ENCODE measurements at regions not wholly inside any gene's neighbourhood (a gene's known extent, or its start where the extent isn't known, plus 50 kb on each side); places are given as distances from the start of the nearest gene placed in this dataset.

DNA sequence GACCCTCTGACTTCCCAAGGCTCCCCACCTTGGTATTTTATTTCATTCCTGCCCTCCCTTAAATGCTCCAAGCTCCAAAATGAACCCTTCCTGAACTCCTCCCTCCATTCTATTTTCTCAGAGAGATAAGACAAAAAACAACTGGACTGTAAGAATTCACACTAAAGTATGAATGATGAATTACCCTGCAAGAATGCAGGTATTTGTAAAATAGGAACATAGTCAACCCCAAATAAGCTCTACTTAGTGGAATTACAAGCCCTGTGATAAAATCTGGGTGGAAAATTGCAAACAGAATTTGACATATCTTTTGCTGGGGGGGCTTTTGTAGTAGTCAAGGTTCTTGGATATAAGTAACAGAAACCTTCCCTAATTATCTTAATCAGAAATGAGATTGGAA is 67.8 kb upstream of the GJA8 start:
- TF ChIP-seq, protein P1, sequence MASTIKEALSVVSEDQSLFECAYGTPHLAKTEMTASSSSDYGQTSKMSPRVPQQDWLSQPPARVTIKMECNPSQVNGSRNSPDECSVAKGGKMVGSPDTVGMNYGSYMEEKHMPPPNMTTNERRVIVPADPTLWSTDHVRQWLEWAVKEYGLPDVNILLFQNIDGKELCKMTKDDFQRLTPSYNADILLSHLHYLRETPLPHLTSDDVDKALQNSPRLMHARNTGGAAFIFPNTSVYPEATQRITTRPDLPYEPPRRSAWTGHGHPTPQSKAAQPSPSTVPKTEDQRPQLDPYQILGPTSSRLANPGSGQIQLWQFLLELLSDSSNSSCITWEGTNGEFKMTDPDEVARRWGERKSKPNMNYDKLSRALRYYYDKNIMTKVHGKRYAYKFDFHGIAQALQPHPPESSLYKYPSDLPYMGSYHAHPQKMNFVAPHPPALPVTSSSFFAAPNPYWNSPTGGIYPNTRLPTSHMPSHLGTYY (CRISPR knock-in tag; IDR thresholded peaks at IDR 0.05): no peak
- TF ChIP-seq, protein P2, sequence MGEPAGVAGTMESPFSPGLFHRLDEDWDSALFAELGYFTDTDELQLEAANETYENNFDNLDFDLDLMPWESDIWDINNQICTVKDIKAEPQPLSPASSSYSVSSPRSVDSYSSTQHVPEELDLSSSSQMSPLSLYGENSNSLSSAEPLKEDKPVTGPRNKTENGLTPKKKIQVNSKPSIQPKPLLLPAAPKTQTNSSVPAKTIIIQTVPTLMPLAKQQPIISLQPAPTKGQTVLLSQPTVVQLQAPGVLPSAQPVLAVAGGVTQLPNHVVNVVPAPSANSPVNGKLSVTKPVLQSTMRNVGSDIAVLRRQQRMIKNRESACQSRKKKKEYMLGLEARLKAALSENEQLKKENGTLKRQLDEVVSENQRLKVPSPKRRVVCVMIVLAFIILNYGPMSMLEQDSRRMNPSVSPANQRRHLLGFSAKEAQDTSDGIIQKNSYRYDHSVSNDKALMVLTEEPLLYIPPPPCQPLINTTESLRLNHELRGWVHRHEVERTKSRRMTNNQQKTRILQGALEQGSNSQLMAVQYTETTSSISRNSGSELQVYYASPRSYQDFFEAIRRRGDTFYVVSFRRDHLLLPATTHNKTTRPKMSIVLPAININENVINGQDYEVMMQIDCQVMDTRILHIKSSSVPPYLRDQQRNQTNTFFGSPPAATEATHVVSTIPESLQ (CRISPR knock-in tag; IDR thresholded peaks at IDR 0.05): no peak
- TF ChIP-seq CBFB (CRISPR knock-in tag; IDR thresholded peaks at IDR 0.05; ENCODE audit: low read depth): no peak
